PFSK-1 (cell line): ENCODE measurements at regions not wholly inside any gene's neighbourhood (a gene's known extent, or its start where the extent isn't known, plus 50 kb on each side); places are given as distances from the start of the nearest gene placed in this dataset.

ENCODE experiments used
- POLR2AphosphoS5 ChIP-seq: IDR thresholded peaks from 2 replicates; pipeline ENCODE4 v1.6.1; 2012; ENCODE audit warnings: low read depth, mild to moderate bottlenecking, control low read depth, low read length, moderate library complexity
- REST ChIP-seq, 2 experiments: IDR thresholded peaks; 2 replicates each; pipeline versions ENCODE4 v1.6.1 to v1.8.0; 2011 to 2012; ENCODE audit warnings: low read depth in 2 of 2, low read length in 2 of 2, control low read depth in 1 of 2, inconsistent platforms in 1 of 2, mild to moderate bottlenecking in 1 of 2, moderate library complexity in 1 of 2; ENCODE audit not compliant: insufficient read depth in 1 of 2
- TAF1 ChIP-seq: IDR thresholded peaks from 2 replicates; pipeline ENCODE4 v1.6.1; 2012; ENCODE audit warnings: low read length, control low read depth, borderline replicate concordance; ENCODE audit not compliant: insufficient read depth

GRCh38 chr4:128587382-128587781 is 222.1 kb upstream of the JADE1 start:
- TF ChIP-seq POLR2AphosphoS5 (no peak), TAF1 (no peak), REST (IDR thresholded peaks at IDR 0.05; ENCODE audit: insufficient read depth in 1 of 2, low read depth in 2 of 2, low read length in 2 of 2) (no peak)
